MM.1S (cell line): ENCODE measurements at regions not wholly inside any gene's neighbourhood (a gene's known extent, or its start where the extent isn't known, plus 50 kb on each side); places are given as distances from the start of the nearest gene placed in this dataset.

Experiments
- DNase-seq: peaks from one replicate; pipeline ENCODE4 v3.0.0-alpha.2; 2015
- H2AFZ ChIP-seq: fragments of 300-600 bp; sonication (generic); 2 replicates; pipeline ENCODE4 v1.6.0; 2016; ENCODE audit warnings: antibody characterized with exemption, low read length
- H3F3A ChIP-seq: fragments of 300-600 bp; sonication (generic); 2 replicates; pipeline ENCODE4 v1.6.1; 2016; ENCODE audit warnings: mild to moderate bottlenecking, antibody characterized with exemption, low read length, moderate library complexity, mixed read lengths; ENCODE audit not compliant: insufficient read depth
- H3K27ac ChIP-seq: fragments of 300-600 bp; sonication (generic); 2 replicates; pipeline ENCODE4 v1.5.1; 2016; ENCODE audit warnings: mild to moderate bottlenecking, low read length
- H3K27me3 ChIP-seq: fragments of 300-600 bp; sonication (generic); replicated peaks from 2 replicates; pipeline ENCODE4 v1.6.0; 2016; ENCODE audit warnings: low read length; ENCODE audit not compliant: insufficient read depth
- H3K36me3 ChIP-seq: fragments of 300-600 bp; sonication (generic); replicated peaks from 2 replicates; pipeline ENCODE4 v1.6.1; 2016; ENCODE audit warnings: mild to moderate bottlenecking, low read length, mixed read lengths; ENCODE audit not compliant: insufficient read depth
- H3K4me1 ChIP-seq: fragments of 300-600 bp; sonication (generic); 2 replicates; pipeline ENCODE4 v1.6.1; 2016; ENCODE audit warnings: low read length, mixed read lengths
- H3K4me2 ChIP-seq: fragments of 300-600 bp; sonication (generic); 2 replicates; pipeline ENCODE4 v1.6.0; 2016; ENCODE audit warnings: low read depth, low read length
- H3K4me3 ChIP-seq: fragments of 300-600 bp; sonication (generic); 2 replicates; pipeline ENCODE4 v1.5.1; 2016; ENCODE audit warnings: low read length, mixed read lengths
- H3K79me2 ChIP-seq: fragments of 300-600 bp; sonication (generic); 2 replicates; pipeline ENCODE4 v1.6.1; 2016; ENCODE audit warnings: mixed run types, low read length, mixed read lengths
- H3K9ac ChIP-seq: fragments of 300-600 bp; sonication (generic); 2 replicates; pipeline ENCODE4 v1.6.1; 2016; ENCODE audit warnings: low read length, mixed read lengths
- H3K9me2 ChIP-seq: fragments of 300-600 bp; sonication (generic); replicated peaks from 2 replicates; pipeline ENCODE4 v1.6.1; 2016; ENCODE audit warnings: mild to moderate bottlenecking, low read length, mixed read lengths; ENCODE audit not compliant: insufficient read depth
- H3K9me3 ChIP-seq: fragments of 300-600 bp; sonication (generic); replicated peaks from 2 replicates; pipeline ENCODE4 v1.6.1; 2016; ENCODE audit warnings: mild to moderate bottlenecking, low read length, mixed read lengths; ENCODE audit not compliant: insufficient read depth
- H4K20me1 ChIP-seq: fragments of 300-600 bp; sonication (generic); 2 replicates; pipeline ENCODE4 v1.6.1; 2016; ENCODE audit warnings: mild to moderate bottlenecking, low read length, moderate library complexity, mixed read lengths; ENCODE audit not compliant: insufficient read depth
- EZH2 ChIP-seq: fragments of 300-600 bp; sonication (generic); optimal IDR thresholded peaks from 2 replicates; pipeline ENCODE3; 2017; ENCODE audit warnings: low read depth, mild to moderate bottlenecking, antibody characterized with exemption, low read length, mixed read lengths
- EZH2phosphoT487 ChIP-seq: fragments of 300-600 bp; sonication (generic); IDR thresholded peaks from 2 replicates; pipeline ENCODE4 v1.6.1; 2018; ENCODE audit warnings: antibody characterized with exemption, low read length
- TF ChIP-seq, protein P1 (sequence below): fragments of 300-600 bp; sonication (generic); IDR thresholded peaks from 2 replicates; pipeline ENCODE4 v1.5.1; 2016; ENCODE audit warnings: antibody characterized with exemption, low read length, mixed read lengths

- Histone ChIP-seq H2AFZ (no peak overlapping the region), H3K9me3 (no peaks in the 10 kb centered on the region), H3K4me3 (no peak overlapping the region), H3F3A (no peaks in the 10 kb centered on the region), H3K27me3 (no peaks in the 10 kb centered on the region), H3K36me3 (no peaks in the 10 kb centered on the region), H3K79me2 (no peaks in the 10 kb centered on the region), H3K27ac (no peak overlapping the region), H3K4me1 (no peaks in the 10 kb centered on the region), H3K9ac (no peak overlapping the region), H3K9me2 (no peaks in the 10 kb centered on the region), H4K20me1 (no peaks in the 10 kb centered on the region), H3K4me2 (no peak overlapping the region)
- no peak for DNase-seq
- TF ChIP-seq, protein P1, sequence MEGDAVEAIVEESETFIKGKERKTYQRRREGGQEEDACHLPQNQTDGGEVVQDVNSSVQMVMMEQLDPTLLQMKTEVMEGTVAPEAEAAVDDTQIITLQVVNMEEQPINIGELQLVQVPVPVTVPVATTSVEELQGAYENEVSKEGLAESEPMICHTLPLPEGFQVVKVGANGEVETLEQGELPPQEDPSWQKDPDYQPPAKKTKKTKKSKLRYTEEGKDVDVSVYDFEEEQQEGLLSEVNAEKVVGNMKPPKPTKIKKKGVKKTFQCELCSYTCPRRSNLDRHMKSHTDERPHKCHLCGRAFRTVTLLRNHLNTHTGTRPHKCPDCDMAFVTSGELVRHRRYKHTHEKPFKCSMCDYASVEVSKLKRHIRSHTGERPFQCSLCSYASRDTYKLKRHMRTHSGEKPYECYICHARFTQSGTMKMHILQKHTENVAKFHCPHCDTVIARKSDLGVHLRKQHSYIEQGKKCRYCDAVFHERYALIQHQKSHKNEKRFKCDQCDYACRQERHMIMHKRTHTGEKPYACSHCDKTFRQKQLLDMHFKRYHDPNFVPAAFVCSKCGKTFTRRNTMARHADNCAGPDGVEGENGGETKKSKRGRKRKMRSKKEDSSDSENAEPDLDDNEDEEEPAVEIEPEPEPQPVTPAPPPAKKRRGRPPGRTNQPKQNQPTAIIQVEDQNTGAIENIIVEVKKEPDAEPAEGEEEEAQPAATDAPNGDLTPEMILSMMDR: no peak
Observed at GRCh38 chr13:22082030-22082429, 411.2 kb downstream of the FGF9 start.

DNA sequence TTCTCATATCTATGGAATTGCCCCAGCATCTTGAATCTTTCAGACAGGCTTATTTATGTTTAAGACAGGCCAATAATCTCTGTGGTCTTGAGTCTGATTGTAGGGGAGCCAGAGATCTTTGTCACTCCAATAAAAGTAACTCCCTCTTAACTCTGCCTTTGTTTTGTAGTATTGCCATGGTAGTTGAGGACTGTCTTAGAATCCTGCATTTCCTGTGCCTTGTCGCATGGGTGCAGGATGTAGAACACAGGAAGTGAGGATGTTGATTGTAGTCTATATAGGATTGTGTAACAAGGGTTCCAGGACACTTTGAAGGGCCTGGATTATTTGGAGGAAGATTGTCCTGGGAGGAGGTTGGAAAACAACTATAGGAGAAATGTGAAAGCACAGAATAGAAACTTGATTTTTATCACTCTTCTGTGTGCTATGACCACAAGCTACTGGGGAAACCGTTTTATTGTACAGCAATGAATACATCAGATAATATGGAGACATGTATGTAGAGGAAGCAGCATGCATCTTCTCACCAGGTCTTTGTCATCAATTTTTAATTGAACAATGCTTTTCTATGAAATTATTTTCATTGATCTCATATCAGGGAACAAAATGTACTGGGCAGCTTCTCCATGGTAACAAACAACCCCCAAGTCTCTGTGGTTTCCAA is 411.7 kb downstream of the FGF9 start:
- H3K4me3 ChIP-seq: no peak overlapping the region
- H3K79me2 ChIP-seq: no peaks in the 10 kb centered on the region
- no peaks in the 10 kb centered on the region for H3F3A ChIP-seq
- no peaks in the 10 kb centered on the region for H4K20me1 ChIP-seq
- no peaks in the 10 kb centered on the region for H3K27me3 ChIP-seq
- H3K4me1 ChIP-seq: no peaks in the 10 kb centered on the region
- no peak overlapping the region for H3K27ac ChIP-seq
- TF ChIP-seq, protein P1: no peak
- TF ChIP-seq EZH2: no peak
- no peak for TF ChIP-seq EZH2phosphoT487
- H2AFZ ChIP-seq: no peak overlapping the region
- no peaks in the 10 kb centered on the region for H3K9me3 ChIP-seq
- no peaks in the 10 kb centered on the region for H3K9me2 ChIP-seq
- H3K9ac ChIP-seq: no peak overlapping the region
- no peak for DNase-seq
- H3K4me2 ChIP-seq: no peak overlapping the region
- H3K36me3 ChIP-seq: no peaks in the 10 kb centered on the region

DNA sequence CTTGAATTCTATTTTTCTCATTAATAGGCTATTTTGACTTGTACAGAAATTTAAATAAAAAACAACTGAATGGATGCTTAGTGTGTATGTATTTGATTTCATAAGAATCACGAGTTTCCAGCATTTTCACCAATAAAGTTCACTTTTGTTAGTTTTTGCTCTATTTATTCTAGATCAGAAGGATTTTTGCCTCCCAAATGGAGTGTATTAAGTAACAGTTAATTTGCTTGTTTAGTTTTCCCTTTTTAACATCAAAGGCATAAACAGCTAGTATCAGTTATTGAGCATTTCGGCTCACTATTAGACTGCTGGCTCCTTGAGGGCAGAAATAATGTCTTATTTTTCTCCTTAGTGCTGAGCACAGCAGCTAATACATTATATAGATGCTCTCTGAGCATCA is 414.1 kb downstream of the FGF9 start:
- Histone ChIP-seq H3K4me3 (no peak overlapping the region), H3K9ac (no peak overlapping the region), H3K27ac (no peak overlapping the region), H3K27me3 (no peaks in the 10 kb centered on the region), H3K36me3 (no peaks in the 10 kb centered on the region), H3F3A (no peaks in the 10 kb centered on the region), H2AFZ (no peak overlapping the region), H3K9me2 (no peaks in the 10 kb centered on the region), H3K4me1 (no peaks in the 10 kb centered on the region), H3K79me2 (no peaks in the 10 kb centered on the region), H4K20me1 (no peaks in the 10 kb centered on the region), H3K4me2 (no peak overlapping the region), H3K9me3 (no peaks in the 10 kb centered on the region)
- DNase-seq: no peak
- TF ChIP-seq EZH2phosphoT487: no peak
- no peak for TF ChIP-seq EZH2
- TF ChIP-seq, protein P1: no peak
